ENCODE measurements at regions not wholly inside any gene's neighbourhood (a gene's known extent, or its start where the extent isn't known, plus 50 kb on each side); places are given as distances from the start of the nearest gene placed in this dataset.

- H3K27ac ChIP-seq (ENCODE audit: poor library complexity, severe bottlenecking) = no peak overlapping the region
- no peaks in the 10 kb centered on the region for H3K27me3 ChIP-seq (ENCODE audit: insufficient read depth, poor library complexity, severe bottlenecking)
- no peak for ATAC-seq (ENCODE audit: low read depth)
Observed at GRCh38 chr12:30437044-30437443, 258.6 kb downstream of the IPO8 start.

DNA sequence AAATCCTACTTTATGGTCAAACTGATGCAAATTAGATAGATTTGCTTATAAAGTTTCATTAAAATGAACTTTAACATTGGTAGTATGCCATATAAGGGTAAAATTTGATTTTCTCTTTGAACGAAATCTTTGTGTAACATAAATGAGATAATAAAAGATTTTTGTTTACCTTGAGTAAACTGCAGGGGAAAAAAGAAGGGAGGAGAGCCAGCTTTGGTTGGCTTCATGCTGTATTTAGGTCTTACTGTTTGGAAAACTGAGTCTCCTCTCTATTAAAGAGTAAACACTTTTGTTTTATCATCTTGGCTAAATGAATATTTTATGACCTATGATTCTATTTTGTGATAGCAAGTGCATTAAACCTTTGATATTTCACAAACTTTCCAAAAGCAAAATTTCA lies 267.6 kb downstream of the IPO8 start:
- TF ChIP-seq, protein P1, sequence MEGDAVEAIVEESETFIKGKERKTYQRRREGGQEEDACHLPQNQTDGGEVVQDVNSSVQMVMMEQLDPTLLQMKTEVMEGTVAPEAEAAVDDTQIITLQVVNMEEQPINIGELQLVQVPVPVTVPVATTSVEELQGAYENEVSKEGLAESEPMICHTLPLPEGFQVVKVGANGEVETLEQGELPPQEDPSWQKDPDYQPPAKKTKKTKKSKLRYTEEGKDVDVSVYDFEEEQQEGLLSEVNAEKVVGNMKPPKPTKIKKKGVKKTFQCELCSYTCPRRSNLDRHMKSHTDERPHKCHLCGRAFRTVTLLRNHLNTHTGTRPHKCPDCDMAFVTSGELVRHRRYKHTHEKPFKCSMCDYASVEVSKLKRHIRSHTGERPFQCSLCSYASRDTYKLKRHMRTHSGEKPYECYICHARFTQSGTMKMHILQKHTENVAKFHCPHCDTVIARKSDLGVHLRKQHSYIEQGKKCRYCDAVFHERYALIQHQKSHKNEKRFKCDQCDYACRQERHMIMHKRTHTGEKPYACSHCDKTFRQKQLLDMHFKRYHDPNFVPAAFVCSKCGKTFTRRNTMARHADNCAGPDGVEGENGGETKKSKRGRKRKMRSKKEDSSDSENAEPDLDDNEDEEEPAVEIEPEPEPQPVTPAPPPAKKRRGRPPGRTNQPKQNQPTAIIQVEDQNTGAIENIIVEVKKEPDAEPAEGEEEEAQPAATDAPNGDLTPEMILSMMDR (IDR thresholded peaks at IDR 0.05; ENCODE audit: poor library complexity, severe bottlenecking) = no peak
- no peak overlapping the region for H3K27ac ChIP-seq (ENCODE audit: poor library complexity, severe bottlenecking)
- ATAC-seq (ENCODE audit: low read depth) = no peak

More at GRCh38 chr12:30437044-30437443, 258.6 kb downstream of the IPO8 start:
- DNase-seq (ENCODE audit: low spot score) = no peak
- TF ChIP-seq, protein P1 (IDR thresholded peaks at IDR 0.05; ENCODE audit: poor library complexity, severe bottlenecking) = no peak
- no peaks in the 10 kb centered on the region for H3K36me3 ChIP-seq (ENCODE audit: low read depth)
- no peaks in the 10 kb centered on the region for H3K4me1 ChIP-seq (ENCODE audit: insufficient read depth, poor library complexity, severe bottlenecking)
- no peak overlapping the region for H3K4me3 ChIP-seq (ENCODE audit: severe bottlenecking)
- no peaks in the 10 kb centered on the region for H3K9me3 ChIP-seq (ENCODE audit: severe bottlenecking)

DNA sequence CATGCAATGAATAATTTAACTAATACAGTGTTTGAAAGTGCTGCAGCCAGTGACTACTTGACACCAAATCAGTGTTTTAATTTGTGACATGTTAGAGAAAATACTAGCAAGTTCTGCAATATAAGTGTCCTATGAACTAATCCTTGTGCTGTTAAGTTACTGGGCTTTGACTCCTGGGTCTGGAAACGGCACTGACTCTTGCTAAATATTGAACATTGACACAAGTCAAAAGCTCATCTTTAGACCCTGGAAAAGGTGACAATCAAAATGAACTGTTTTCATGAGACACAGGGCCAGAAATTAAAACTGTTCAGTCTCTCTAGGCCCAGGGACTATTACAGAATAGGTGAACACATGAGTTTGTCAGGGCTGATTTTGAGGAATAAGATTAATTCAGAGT lies 268.1 kb downstream of the IPO8 start:
- no peak overlapping the region for H3K4me3 ChIP-seq (ENCODE audit: severe bottlenecking)
- TF ChIP-seq, protein P1 (IDR thresholded peaks at IDR 0.05; ENCODE audit: poor library complexity, severe bottlenecking) = no peak
- no peaks in the 10 kb centered on the region for H3K36me3 ChIP-seq (ENCODE audit: low read depth)
- H3K27me3 ChIP-seq (ENCODE audit: insufficient read depth, poor library complexity, severe bottlenecking) = no peaks in the 10 kb centered on the region
- no peaks in the 10 kb centered on the region for H3K4me1 ChIP-seq (ENCODE audit: insufficient read depth, poor library complexity, severe bottlenecking)
- DNase-seq (ENCODE audit: low spot score) (no peak), ATAC-seq (ENCODE audit: low read depth) (no peak)
- H3K27ac ChIP-seq (ENCODE audit: poor library complexity, severe bottlenecking) = no peak overlapping the region
- H3K9me3 ChIP-seq (ENCODE audit: severe bottlenecking) = no peaks in the 10 kb centered on the region

More for the DNA sequence above, 267.6 kb downstream of the IPO8 start:
- no peaks in the 10 kb centered on the region for H3K27me3 ChIP-seq (ENCODE audit: insufficient read depth, poor library complexity, severe bottlenecking)
- H3K36me3 ChIP-seq (ENCODE audit: low read depth) = no peaks in the 10 kb centered on the region
- no peak overlapping the region for H3K4me3 ChIP-seq (ENCODE audit: severe bottlenecking)
- no peak for DNase-seq (ENCODE audit: low spot score)
- H3K9me3 ChIP-seq (ENCODE audit: severe bottlenecking) = no peaks in the 10 kb centered on the region
- H3K4me1 ChIP-seq (ENCODE audit: insufficient read depth, poor library complexity, severe bottlenecking) = no peaks in the 10 kb centered on the region

GRCh38 chr12:30425445-30425844 lies 270.2 kb downstream of the IPO8 start:
- TF ChIP-seq, protein P1 (IDR thresholded peaks at IDR 0.05; ENCODE audit: poor library complexity, severe bottlenecking) = no peak
- no peak overlapping the region for H3K27ac ChIP-seq (ENCODE audit: poor library complexity, severe bottlenecking)
- no peak for DNase-seq (ENCODE audit: low spot score)

DNA sequence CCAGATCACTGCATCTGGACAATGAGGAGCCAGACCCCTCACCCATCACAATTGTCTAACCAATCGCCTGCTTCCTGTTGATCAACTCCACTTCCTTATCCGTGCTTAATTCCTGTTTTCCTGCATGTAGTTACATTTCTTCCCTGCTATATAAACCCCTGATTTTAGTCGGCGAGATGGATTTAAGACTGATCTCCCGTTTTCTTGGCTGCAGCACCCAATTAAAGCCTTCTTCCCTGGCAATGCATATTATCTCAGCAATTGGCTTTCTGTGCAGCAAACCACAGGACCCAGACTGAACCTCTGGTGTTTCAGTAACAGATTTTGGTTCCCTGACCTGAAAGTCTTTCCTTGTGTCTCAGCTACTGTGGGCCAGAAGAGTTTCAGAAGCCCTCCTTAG lies 272.3 kb downstream of the IPO8 start:
- no peak for ATAC-seq (ENCODE audit: low read depth)

More at GRCh38 chr12:30425445-30425844, 270.2 kb downstream of the IPO8 start:
- H3K4me1 ChIP-seq (ENCODE audit: insufficient read depth, poor library complexity, severe bottlenecking) = peaks cover under 1% of the 10 kb centered on the region
- H3K4me3 ChIP-seq (ENCODE audit: severe bottlenecking) = no peak overlapping the region
- no peaks in the 10 kb centered on the region for H3K36me3 ChIP-seq (ENCODE audit: low read depth)
- no peaks in the 10 kb centered on the region for H3K27me3 ChIP-seq (ENCODE audit: insufficient read depth, poor library complexity, severe bottlenecking)
- no peaks in the 10 kb centered on the region for H3K9me3 ChIP-seq (ENCODE audit: severe bottlenecking)
- no peak for ATAC-seq (ENCODE audit: low read depth)

More for the DNA sequence above, 272.3 kb downstream of the IPO8 start:
- no peaks in the 10 kb centered on the region for H3K27me3 ChIP-seq (ENCODE audit: insufficient read depth, poor library complexity, severe bottlenecking)
- no peaks in the 10 kb centered on the region for H3K36me3 ChIP-seq (ENCODE audit: low read depth)
- TF ChIP-seq, protein P1 (IDR thresholded peaks at IDR 0.05; ENCODE audit: poor library complexity, severe bottlenecking) = no peak
- H3K4me1 ChIP-seq (ENCODE audit: insufficient read depth, poor library complexity, severe bottlenecking) = peaks cover 4% of the 10 kb centered on the region
- DNase-seq (ENCODE audit: low spot score) = no peak
- no peaks in the 10 kb centered on the region for H3K9me3 ChIP-seq (ENCODE audit: severe bottlenecking)
- no peak overlapping the region for H3K4me3 ChIP-seq (ENCODE audit: severe bottlenecking)
- no peak overlapping the region for H3K27ac ChIP-seq (ENCODE audit: poor library complexity, severe bottlenecking)

Data from RWPE2 (cell line).